GM18502 (cell line): ENCODE measurements at regions not wholly inside any gene's neighbourhood (a gene's known extent, or its start where the extent isn't known, plus 50 kb on each side); places are given as distances from the start of the nearest gene placed in this dataset.

ENCODE experiments used
- ATAC-seq: cut with Tn5 transposase; IDR thresholded peaks from one replicate; pipeline ENCODE4 v1.9.1; 2021; ENCODE audit warnings: mild to moderate bottlenecking; ENCODE audit not compliant: unreplicated experiment, poor library complexity

DNA sequence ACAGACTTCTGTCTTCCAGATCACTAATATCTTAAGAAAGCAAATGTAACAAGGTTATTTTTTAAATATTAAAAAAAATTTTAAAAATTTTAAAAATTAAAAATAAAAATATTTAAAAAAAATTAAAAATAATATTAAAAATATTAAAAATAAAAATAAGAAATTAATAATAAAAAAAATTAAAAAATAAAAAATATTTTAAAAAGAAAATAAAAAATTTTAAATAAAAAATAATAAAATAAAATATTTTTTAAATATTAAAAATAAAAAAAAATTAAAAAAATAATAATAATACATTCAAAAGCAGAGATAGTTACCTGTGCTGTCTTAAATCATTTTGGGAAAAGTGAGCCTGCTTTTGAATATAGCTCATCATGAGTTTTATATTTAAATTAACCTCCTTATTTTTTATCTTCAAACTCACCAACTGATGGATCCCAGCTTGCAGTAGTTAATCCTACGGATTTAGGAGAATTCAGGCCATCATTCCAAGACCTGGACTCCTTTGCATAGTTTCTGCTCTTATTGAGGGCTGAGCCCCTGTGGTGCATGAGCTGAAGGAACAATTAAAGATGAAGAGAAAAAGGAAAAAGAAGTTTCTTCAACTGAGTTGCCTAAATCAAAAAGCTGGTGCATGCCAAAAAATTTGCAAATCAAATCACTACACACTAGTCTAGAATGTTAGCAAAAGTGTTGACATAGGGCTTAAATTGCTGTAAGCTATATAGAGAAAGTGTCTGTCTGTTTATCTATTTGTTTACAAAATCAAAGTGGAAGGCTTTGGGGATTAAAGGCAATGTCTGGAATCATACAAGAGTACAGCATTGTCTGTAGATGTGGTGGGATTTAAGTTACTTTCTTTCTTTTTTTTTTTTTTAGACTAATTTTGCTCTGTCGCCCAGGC is 50.5 kb upstream of the ZNF438 start:
- ATAC-seq, result no peak

DNA sequence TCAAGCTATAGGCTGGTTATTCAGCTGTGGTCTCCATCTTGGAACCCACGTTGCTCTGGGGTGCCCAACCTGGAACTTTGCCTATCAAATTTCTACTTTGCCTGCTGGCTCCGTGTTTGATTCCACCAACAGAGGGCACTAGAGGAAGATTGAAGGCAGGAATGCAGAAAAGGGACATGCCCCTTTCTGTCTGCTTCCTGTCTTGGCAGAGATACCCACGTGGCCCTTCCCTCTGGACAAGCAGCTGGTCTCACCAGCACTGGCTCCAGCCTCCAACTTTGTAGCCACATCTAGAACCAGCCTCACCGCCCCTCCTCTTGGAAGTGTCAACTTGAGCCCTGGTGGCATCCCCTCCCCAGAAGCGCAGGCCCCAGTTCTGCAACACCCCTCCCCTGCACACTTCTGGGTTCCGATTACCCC is 52.1 kb upstream of the ZNF438 start:
- no peak for ATAC-seq

DNA sequence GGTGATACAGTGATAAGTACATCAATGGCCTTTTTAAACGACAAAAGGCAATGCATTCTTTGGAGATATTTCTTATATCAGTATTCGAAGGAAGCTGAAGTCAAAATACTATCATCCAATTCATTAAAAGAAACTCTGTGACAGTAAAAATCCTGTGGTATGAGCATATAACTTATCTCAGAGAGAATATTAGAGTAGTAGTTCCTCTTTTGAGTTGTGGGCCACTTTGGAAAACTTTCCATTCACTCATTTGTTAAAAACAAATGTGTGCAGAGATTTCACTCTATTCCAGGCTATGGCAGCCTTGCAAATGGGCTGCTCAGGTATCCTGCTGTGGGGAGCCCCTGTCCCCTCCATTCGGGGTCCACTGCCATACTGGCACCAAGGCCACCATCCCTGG is 55.3 kb upstream of the ZNF438 start:
- ATAC-seq, result no peak

DNA sequence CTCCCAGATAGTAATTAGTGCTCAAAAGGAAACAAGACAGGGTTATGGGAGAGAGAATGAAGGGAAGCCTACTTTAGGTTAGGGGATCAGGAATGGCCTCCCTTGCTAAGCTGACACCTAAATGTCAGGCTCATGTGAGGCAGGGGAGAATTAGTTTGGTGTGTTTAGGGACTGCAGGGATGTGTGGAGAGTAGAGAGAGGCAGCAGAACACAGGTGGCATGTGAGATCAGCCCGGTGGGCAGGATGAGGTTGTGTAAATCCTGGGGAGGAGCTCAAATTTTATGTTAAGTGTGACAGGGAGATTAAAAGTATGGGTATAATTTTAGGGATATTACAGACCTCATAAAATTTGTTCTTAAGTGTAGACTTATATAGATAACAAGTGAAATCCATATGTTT is 56.2 kb upstream of the ZNF438 start:
- no peak for ATAC-seq

DNA sequence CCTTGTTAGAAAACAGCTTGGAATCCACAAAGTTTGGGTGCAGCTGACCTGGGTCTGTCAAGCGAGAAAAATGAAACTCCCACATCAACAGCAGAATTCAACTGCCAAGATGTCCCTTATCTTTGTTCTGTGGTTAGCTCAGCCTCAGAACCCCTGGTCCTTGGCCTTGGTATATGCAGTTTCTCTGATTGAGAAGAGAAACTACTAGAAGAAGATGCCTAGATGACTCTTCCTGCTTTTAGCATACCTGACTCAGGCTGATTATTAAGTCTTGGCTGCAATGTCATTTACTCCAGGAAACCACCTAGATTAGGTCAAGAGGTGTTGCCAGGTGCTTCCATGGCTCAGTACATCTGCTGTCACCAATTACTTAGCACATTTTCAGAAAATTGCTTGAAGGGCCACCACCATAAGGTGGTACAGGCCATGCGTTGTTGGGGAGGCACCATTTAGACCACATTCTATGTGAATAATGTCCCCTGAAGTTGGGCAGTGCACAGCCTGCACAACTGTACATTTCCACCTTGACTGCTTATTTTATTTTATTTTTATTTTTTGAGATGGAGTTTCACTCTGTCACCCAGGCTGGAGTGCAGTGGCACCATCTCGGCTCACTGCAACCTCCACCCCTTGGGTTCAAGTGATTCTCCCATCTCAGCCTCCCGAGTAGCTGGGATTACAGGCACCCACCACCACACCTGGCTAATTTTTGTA is 59.4 kb upstream of the ZNF438 start:
- peak; percentile 80 for ATAC-seq

DNA sequence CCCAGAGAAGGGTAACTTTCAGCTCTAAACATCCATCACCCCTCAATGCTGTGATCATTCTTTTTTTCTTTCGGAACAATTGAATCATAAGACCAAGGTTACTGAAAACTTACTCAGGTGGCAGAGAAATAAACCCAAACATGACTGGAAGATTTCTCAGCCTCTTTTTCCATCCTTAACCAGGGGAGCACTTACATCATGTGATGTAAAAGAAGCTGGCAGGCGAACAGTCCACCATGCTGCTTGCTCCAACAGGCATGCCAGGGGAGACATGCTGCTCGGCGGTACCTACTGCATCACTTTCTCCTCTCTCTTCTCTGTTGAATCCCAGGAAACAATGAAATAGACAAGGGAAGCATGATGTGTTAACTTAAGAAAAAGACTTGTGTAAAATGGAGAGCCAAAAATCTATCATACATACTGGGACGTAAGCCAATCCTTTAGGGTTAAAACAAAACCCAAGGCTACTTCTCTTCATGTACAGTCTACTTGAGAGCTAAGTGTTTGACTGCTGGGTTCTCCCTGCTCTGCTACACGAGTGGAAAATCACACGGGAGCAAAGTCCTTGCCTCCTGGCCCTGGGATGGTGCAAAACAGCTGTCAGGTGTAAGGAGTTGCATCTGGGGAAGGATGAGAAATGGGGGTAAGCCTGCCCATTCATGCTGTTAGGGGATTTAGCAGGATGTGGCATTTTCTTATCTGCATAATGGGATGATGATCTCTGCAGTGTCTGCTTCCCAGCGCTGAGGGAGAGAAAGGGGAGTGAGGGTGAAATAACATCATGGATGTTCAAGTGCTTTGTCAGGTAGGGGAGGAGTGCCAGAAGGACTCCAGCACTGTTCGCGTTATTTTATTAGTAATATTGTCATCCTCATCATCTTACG is 64.3 kb upstream of the ZNF438 start:
- ATAC-seq, result no peak

DNA sequence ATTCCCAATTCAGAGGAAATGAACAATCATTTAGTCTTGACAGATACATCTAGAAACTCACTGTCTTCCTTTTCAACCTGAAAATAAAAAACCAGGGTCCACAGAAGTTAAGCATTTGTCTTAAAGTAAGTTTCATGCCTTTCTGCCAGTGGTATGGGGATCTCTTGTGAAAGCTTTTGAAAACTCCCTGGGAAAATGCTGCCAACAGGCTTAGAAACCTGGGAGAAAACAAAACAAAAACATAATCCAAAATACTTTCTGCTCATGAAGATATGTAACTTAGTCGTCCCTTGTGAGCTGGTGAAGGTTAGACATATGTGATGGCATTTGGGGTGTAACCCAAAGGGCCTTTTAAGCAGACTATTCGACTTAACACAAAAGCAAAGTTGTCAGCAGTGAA is 66.4 kb upstream of the ZNF438 start:
- no peak for ATAC-seq

DNA sequence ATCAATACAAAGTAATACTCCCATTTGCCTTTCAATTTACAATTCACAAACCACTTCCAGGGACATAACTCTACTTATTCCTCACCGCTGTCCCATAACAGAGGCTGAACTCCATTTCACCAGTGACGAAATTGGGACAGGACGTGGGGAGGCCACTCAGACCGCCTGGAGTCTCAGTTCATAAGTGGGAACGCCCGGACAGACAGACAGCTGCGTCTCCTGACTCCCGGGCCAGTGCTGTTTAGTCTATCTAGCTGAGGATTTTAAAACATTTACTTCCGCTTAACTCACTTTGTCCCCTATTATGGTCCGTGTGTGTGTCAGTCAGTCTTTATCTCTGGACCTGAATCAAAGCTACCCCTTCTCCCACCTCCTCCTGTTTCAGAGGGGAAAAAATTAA is 67.4 kb upstream of the ZNF438 start:
- no peak for ATAC-seq

DNA sequence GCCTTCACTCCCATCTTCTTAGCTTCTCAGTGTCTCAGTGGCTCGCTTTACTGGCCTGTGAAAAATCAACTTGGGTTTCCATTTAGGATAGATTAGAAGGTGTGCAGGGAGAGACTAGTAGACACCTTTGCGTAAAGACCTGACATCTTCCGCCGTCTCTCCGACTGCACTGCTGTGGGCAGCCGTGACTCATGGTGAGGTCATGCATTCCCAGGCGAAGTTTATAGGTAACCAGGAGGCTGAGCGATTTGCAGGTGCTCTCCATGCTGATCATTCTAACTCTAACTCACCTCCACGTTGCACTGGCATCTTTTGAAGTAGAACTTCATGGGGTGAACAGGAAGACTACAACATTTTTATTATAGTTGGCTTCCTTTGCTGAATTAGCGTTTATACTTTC is 68.0 kb upstream of the ZNF438 start:
- ATAC-seq, result no peak

DNA sequence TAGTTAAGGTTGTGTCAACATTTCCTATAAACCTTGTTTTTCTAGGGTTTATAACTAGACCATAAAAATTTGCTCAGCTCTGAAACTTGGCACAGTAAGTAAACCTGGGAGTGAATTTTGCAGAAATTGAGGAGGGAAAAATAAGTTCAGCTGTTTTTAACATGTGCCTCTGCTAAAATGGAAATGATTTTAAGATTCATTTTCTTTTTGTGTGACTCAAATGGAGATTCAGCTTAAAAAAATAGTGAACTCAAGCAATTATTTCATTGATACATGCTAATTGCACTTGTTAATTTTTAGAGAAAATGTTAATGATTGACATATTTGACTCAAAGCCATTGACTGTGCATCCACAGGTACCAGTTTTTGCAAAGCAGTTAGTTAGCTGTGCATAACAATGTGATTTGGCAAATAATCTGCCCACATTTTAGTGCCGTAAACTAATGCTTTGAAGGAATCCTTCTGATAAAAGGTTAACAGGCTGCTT is 68.5 kb upstream of the ZNF438 start:
- no peak for ATAC-seq

DNA sequence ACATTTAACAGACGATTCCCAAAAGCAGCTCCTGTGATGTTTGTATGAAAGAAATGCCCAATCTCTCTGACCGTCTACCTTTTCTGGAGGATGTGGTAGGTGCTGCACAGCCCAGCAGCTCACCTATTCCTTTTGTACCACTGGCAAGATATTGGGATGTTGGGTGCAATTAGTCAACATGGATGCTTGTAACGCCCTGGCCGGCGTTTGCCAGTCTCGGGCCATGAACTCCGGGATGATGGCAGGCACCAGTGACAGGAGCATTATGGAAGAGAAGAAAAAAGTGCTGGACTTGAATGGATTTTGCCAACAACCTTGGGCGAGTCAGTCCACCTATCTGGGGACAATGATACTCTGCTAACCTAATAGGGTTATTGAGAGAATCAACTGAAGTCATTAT is 69.0 kb upstream of the ZNF438 start:
- ATAC-seq, result no peak

DNA sequence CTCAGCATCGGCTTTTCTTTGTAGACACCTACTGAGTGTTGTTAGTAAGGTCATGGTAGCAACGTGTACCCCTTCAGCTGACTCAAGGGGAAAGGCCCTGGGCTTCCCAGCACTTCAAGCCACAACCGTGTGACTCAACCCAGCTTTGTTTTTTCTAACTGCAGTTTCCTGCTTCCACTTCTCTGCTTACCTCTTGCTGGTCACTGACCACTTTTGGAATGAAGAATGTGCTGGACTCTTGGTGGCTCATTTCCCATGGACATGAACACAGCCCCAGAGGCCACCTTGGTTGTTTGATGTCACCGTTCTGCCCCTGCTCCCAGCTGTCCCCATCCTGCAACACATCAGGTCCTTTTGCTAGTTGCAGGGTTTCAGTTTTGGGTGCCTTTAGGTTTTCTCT is 69.5 kb upstream of the ZNF438 start:
- peak; percentile 80 for ATAC-seq

DNA sequence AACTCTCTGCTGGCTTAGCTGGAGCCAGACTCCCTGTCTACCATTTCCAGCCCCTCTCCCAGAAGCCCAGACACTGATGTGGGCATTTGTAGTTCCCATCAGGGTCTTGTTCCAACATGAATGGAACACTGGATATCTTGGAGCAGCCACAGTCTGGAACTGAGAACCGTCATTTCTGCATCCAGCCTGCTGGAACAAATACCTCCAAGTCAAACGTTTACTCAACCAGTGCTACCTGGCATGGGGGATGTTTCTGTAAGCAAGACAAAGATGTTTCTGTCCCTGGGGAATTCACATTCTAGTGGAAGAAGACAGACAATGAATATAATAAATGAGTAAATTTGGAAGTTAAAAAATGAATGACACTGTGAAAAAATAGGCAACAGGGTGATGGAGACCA is 70.8 kb upstream of the ZNF438 start:
- ATAC-seq, result no peak

DNA sequence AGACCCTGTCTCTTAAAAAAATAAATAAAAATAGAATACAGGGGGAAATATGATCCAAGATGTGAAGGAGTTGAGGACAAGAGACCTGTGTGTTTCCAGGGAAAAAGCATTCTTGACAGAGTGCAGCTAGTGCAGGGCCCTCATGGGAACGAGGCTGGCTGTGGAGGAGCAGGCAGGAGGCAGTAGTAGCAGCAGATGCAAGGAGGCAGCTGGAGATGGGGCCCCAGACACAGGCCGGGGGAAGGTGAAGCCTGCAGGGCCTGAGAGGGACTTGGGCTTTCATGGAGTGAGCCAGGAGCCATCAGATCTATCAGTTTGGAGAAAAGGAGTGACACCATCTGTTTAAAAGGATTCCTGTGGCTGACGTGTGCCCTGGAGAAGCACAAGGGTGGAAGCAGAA is 71.4 kb upstream of the ZNF438 start:
- no peak for ATAC-seq

DNA sequence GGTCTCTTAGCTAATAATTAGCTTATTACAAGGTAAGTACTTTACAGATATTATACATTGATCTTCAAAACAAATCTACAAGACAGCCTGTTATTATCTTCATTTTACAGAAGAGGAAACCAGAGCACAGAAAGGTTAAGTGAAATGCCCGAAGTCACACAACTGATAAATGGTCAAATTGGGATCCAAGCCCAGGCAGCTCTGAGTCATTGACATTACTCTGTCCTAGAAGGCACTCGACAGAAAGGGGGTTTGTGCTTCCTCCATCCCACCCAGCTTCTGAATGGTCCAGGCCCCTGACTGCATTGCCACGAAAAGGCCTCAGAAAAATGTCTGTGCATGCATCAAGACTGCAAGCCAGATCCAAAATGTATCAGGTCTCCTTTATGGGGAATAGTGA is 81.3 kb upstream of the ZNF438 start:
- no peak for ATAC-seq

DNA sequence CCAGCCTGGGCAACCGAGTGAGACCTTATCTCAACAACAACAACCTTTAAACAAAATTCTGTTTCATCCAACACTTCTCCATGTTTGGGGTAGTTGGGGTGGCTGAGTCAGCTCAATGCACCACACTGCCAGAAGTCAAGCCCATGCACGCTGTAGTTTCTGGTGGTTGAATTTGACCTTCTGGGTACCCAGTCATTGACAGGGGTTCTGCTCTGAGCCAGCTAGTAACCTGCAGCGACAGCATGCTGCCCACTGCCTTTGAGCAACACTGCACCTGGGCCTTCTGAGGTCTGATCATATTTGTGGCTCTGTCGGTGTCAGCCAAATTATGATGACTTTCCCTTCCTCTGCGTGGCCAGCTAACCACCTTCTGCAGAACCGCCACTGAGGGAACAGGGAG is 84.6 kb upstream of the ZNF438 start:
- ATAC-seq, result no peak

DNA sequence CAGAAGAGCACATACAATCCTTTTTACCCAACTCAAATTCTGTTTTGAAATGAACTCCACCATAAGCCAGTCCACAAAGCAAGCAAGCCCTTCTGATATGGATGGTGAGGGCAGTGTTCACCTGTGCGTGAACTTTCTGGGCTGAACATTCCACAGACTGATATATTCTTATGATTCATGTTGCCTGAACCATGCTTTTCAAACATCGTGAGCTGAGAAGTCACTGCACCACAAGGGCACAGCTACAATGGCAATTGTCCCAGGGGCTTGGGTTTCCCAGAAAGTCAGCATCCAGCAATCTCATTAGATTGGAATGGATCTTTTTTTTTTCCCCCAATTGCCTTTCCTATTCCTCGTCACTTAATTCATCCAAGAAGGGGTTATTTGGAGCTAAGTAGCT is 86.9 kb upstream of the ZNF438 start:
- ATAC-seq, result no peak

DNA sequence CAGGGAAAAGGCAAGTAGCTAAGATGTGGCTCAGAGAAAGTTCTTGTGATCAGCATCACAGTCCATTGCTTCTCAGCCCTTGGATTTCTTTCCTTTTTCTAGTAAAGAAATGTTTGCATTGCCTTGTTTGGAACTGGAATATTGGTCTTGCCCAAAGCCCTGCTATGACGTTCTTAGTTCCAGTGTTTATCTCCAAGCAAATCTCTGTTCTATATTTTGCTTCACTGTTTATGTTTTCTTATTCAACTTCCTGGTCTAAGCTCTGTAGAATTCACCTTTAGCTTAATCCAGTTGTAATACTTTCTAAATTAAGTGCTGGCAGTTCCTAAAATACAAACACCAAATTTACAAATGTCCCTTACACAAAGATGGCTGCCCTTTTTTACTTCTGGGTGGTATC is 88.7 kb upstream of the ZNF438 start:
- no peak for ATAC-seq

DNA sequence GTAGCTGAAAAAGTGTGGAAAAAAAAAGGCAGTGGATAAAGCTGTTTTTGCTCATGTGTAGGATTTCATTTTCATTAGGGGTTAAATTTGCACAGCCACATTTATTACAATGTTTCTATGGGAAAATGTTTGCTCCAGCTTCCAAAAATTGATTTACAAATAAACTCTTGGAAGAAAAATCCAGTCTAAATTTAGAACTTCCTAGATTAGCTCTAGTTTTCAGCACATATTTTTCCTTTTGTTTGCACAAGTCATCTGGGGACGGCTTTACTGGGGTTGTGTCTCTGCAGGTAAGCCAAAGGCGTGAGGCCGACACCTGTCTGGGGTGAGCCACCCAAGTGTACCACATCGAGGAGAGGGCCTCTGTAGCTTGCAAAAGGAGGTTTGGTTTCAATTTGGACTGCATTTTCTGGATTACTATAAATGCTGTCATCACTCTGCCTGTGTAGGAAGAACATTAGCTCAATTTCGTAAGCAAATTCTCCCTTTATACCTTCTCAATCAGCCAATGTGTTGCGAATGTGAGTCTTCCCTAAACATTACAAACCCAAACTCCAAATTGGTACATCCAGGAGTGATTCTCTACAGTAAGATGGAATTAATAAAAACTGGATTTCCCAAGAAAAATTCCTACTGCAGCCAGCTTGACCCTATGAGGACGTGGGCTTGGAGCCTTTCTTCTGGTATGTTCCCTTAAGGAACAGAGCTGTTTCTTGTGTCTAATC is 89.5 kb upstream of the ZNF438 start:
- no peak for ATAC-seq
